ENCODE measurements at regions not wholly inside any gene's neighbourhood (a gene's known extent, or its start where the extent isn't known, plus 50 kb on each side); places are given as distances from the start of the nearest gene placed in this dataset.

- Mint-ChIP-seq H3K27me3 (peaks cover 3% of the 10 kb centered on the region), H3K27ac (no peak overlapping the region), H3K36me3 (ENCODE audit: insufficient read depth) (no peaks in the 10 kb centered on the region), H3K4me1 (ENCODE audit: low read depth) (no peaks in the 10 kb centered on the region), H3K4me3 (ENCODE audit: low read depth) (no peak overlapping the region), H3K9me3 (ENCODE audit: low read depth) (no peaks in the 10 kb centered on the region)
- TF ChIP-seq CTCF (IDR thresholded peaks at IDR 0.05; ENCODE audit: unreplicated experiment) = no peak
- no peak for DNase-seq (ENCODE audit: low spot score, unreplicated experiment)
Observed at GRCh38 chr12:127716166-127716565, 550.8 kb upstream of the TMEM132C start.

GRCh38 chr12:127717278-127717677 lies 549.7 kb upstream of the TMEM132C start:
- Mint-ChIP-seq H3K4me1 (ENCODE audit: low read depth) (peaks cover under 1% of the 10 kb centered on the region), H3K36me3 (ENCODE audit: insufficient read depth) (no peaks in the 10 kb centered on the region), H3K27me3 (peaks cover 3% of the 10 kb centered on the region), H3K27ac (no peak overlapping the region), H3K4me3 (ENCODE audit: low read depth) (no peak overlapping the region), H3K9me3 (ENCODE audit: low read depth) (no peaks in the 10 kb centered on the region)
- DNase-seq (ENCODE audit: low spot score, unreplicated experiment) = no peak
- no peak for TF ChIP-seq CTCF (IDR thresholded peaks at IDR 0.05; ENCODE audit: unreplicated experiment)

GRCh38 chr12:127720334-127720733 lies 546.6 kb upstream of the TMEM132C start:
- no peak for DNase-seq (ENCODE audit: low spot score, unreplicated experiment)
- no peak overlapping the region for H3K4me3 Mint-ChIP-seq (ENCODE audit: low read depth)
- H3K9me3 Mint-ChIP-seq (ENCODE audit: low read depth) = no peaks in the 10 kb centered on the region
- TF ChIP-seq CTCF (IDR thresholded peaks at IDR 0.05; ENCODE audit: unreplicated experiment) = no peak
- no peak overlapping the region for H3K27ac Mint-ChIP-seq
- H3K27me3 Mint-ChIP-seq = peaks cover 3% of the 10 kb centered on the region
- H3K4me1 Mint-ChIP-seq (ENCODE audit: low read depth) = peaks cover 13% of the 10 kb centered on the region
- no peaks in the 10 kb centered on the region for H3K36me3 Mint-ChIP-seq (ENCODE audit: insufficient read depth)

GRCh38 chr12:127722611-127723010 lies 544.4 kb upstream of the TMEM132C start:
- Mint-ChIP-seq H3K27me3 (no peaks in the 10 kb centered on the region), H3K27ac (no peak overlapping the region), H3K36me3 (ENCODE audit: insufficient read depth) (no peaks in the 10 kb centered on the region), H3K4me3 (ENCODE audit: low read depth) (no peak overlapping the region), H3K9me3 (ENCODE audit: low read depth) (no peaks in the 10 kb centered on the region), H3K4me1 (ENCODE audit: low read depth) (peaks cover 18% of the 10 kb centered on the region)
- TF ChIP-seq CTCF (IDR thresholded peaks at IDR 0.05; ENCODE audit: unreplicated experiment) = no peak
- DNase-seq (ENCODE audit: low spot score, unreplicated experiment) = no peak

GRCh38 chr12:127723251-127723650 lies 543.7 kb upstream of the TMEM132C start:
- Mint-ChIP-seq H3K4me1 (ENCODE audit: low read depth) (peaks cover 19% of the 10 kb centered on the region), H3K36me3 (ENCODE audit: insufficient read depth) (no peaks in the 10 kb centered on the region), H3K27me3 (no peaks in the 10 kb centered on the region), H3K9me3 (ENCODE audit: low read depth) (no peaks in the 10 kb centered on the region), H3K4me3 (ENCODE audit: low read depth) (no peak overlapping the region), H3K27ac (no peak overlapping the region)
- DNase-seq (ENCODE audit: low spot score, unreplicated experiment) = no peak
- no peak for TF ChIP-seq CTCF (IDR thresholded peaks at IDR 0.05; ENCODE audit: unreplicated experiment)

Measured in progenitor cell of endocrine pancreas (in vitro differentiated cells).